CD14-positive monocyte (primary cell): ENCODE measurements at regions not wholly inside any gene's neighbourhood (a gene's known extent, or its start where the extent isn't known, plus 50 kb on each side); places are given as distances from the start of the nearest gene placed in this dataset.

Source experiments
- DNase-seq, 3 donors: peaks; one replicate each; pipeline ENCODE4 v3.0.0-alpha.2; 2011 to 2022
- H2AFZ ChIP-seq: 2 replicates; pipeline ENCODE4 v1.6.0; 2012; ENCODE audit warnings: mild to moderate bottlenecking, low read depth, low read length, inconsistent platforms; ENCODE audit not compliant: insufficient read depth, poor library complexity, severe bottlenecking
- H3K27ac ChIP-seq, 2 donors: 1 replicate in 1 of 2; 2 replicates in 1 of 2; pipeline ENCODE4 v1.5.1; 2012 to 2013; ENCODE audit warnings: low read length in 2 of 2, control low read depth in 1 of 2, inconsistent platforms in 1 of 2, low read depth in 1 of 2, mild to moderate bottlenecking in 1 of 2
- H3K27me3 ChIP-seq, 2 donors: one replicate each; pipeline versions ENCODE4 v1.6.0 to v1.6.1; 2011 to 2013; ENCODE audit warnings: low read length in 2 of 2; ENCODE audit not compliant: control insufficient read depth in 2 of 2, insufficient read depth in 2 of 2
- H3K36me3 ChIP-seq, 2 donors: replicated peaks in 1 of 2; 1 replicate in 1 of 2; 2 replicates in 1 of 2; pipeline versions ENCODE4 v1.5.1 to v1.6.1; 2012 to 2013; ENCODE audit warnings: low read length in 2 of 2, control low read depth in 1 of 2, inconsistent platforms in 1 of 2, mild to moderate bottlenecking in 1 of 2; ENCODE audit not compliant: insufficient read depth in 2 of 2, control insufficient read depth in 1 of 2
- H3K4me1 ChIP-seq, 2 donors: 1 replicate in 1 of 2; 2 replicates in 1 of 2; pipeline versions ENCODE4 v1.5.1 to v1.6.1; 2012 to 2013; ENCODE audit warnings: low read length in 2 of 2, control low read depth in 1 of 2, inconsistent platforms in 1 of 2, mild to moderate bottlenecking in 1 of 2, moderate library complexity in 1 of 2; ENCODE audit not compliant: insufficient read depth in 2 of 2, control insufficient read depth in 1 of 2
- H3K4me2 ChIP-seq: replicated peaks from 2 replicates; pipeline ENCODE3; 2012; ENCODE audit warnings: low read length, moderate library complexity, mild to moderate bottlenecking; ENCODE audit not compliant: poor library complexity, severe bottlenecking; ENCODE audit errors: extremely low read depth
- H3K4me3 ChIP-seq, 3 experiments: fragments of 200-600 bp in 1 of 3; sonication (generic) in 1 of 3; replicated peaks in 1 of 3; 1 replicate in 2 of 3; 2 replicates in 1 of 3; pipeline ENCODE4 v1.5.1; 2011 to 2013; ENCODE audit warnings: low read length in 3 of 3, mild to moderate bottlenecking in 3 of 3, control low read depth in 2 of 3, low read depth in 2 of 3, inconsistent platforms in 1 of 3, moderate library complexity in 1 of 3
- H3K79me2 ChIP-seq: 2 replicates; pipeline ENCODE4 v1.6.0; 2012; ENCODE audit warnings: mild to moderate bottlenecking, control low read depth, inconsistent platforms, low read length, moderate library complexity; ENCODE audit not compliant: insufficient read depth
- H3K9ac ChIP-seq: 2 replicates; pipeline ENCODE4 v1.6.0; 2017; ENCODE audit warnings: low read length, mild to moderate bottlenecking; ENCODE audit not compliant: insufficient read depth, poor library complexity, severe bottlenecking
- H3K9me3 ChIP-seq, 2 donors: replicated peaks in 1 of 2; 1 replicate in 1 of 2; 2 replicates in 1 of 2; pipeline versions ENCODE4 v1.5.1 to v1.6.1; 2012 to 2013; ENCODE audit warnings: low read length in 2 of 2, control low read depth in 1 of 2; ENCODE audit not compliant: control insufficient read depth in 1 of 2, insufficient read depth in 1 of 2
- H4K20me1 ChIP-seq: 2 replicates; pipeline ENCODE4 v1.6.0; 2012; ENCODE audit warnings: mild to moderate bottlenecking, low read length, control low read depth, moderate library complexity; ENCODE audit not compliant: insufficient read depth
- H3K27ac Mint-ChIP-seq, 7 donors: one replicate each; pipeline ENCODE4 v1.8.0; 2020; ENCODE audit warnings: mild to moderate bottlenecking in 7 of 7, mixed read lengths in 7 of 7, moderate library complexity in 6 of 7, inconsistent platforms in 2 of 7
- H3K27me3 Mint-ChIP-seq, 3 donors: one replicate each; pipeline ENCODE4 v1.8.0; 2021 to 2022; ENCODE audit warnings: low read depth in 3 of 3, mild to moderate bottlenecking in 3 of 3, mixed read lengths in 3 of 3, moderate library complexity in 3 of 3, inconsistent platforms in 1 of 3
- H3K36me3 Mint-ChIP-seq, 2 donors: one replicate each; pipeline ENCODE4 v1.8.0; 2020; ENCODE audit warnings: mixed read lengths in 2 of 2, inconsistent platforms in 1 of 2, mild to moderate bottlenecking in 1 of 2
- H3K4me1 Mint-ChIP-seq: one replicate; pipeline ENCODE4 v1.8.0; 2020; ENCODE audit warnings: mild to moderate bottlenecking, mixed read lengths
- H3K4me3 Mint-ChIP-seq, 2 donors: one replicate each; pipeline ENCODE4 v1.8.0; 2020; ENCODE audit warnings: mild to moderate bottlenecking in 2 of 2, mixed read lengths in 2 of 2, moderate library complexity in 1 of 2
- H3K9me3 Mint-ChIP-seq, 7 donors: one replicate each; pipeline ENCODE4 v1.8.0; 2020 to 2022; ENCODE audit warnings: mixed read lengths in 7 of 7, mild to moderate bottlenecking in 6 of 7, moderate library complexity in 6 of 7, inconsistent platforms in 2 of 7
- WGBS: methylation state at CpG from one replicate; pipeline ENCODE4 v1.1.5; 2013; ENCODE audit warnings: missing lambda C conversion rate; ENCODE audit not compliant: insufficient coverage; 5-methylcytosine and 5-hydroxymethylcytosine counted together
- intact Hi-C, 2 donors: fragments of 100-400 bp; cut with micrococcal nuclease; formaldehyde crosslinking; loops; one replicate each; pipeline versions ENCODE4 v1.15.0 to v1.15.1; 2023
- TF ChIP-seq, protein P1 (sequence below): fragments of 200-600 bp; IDR thresholded peaks from one replicate; pipeline ENCODE4 v1.8.0; 2022; ENCODE audit warnings: antibody characterized with exemption, mild to moderate bottlenecking

DNA sequence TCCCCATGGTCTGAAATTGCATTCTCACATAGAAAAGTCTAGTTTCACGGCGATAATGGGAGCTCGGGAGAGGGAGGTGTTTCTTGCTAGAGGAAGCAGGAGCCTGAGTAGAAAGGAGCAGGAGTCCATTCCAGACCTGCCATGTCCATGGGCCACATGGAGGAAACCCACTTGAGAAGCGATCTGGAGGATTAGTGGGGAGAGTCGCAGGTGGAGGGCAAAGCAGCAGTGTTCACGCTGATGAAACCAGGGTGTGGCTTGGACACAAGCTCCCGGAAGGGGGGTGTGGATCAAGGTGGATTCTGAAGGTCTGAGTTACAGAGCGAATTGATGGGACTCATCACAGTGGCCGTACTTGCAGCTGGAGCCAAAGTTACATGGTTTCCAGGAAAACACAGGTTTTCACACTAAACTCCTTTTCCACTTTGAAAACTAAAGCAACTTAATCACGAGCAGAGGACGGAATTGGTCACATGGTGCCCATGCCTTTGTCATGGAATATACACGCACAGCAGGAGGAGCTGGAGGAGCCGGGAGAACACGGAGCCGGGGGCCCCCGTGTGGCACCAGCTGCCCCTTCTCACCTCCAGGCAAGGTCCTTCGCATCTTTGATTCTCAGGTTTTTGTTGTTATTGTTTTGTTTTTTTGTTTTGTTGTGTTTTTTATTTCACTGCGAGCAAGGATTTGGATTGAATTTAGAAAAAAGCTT lies 255.1 kb upstream of the MYT1L start:
- no peak overlapping the region for H2AFZ ChIP-seq
- H3K9me3 ChIP-seq: peaks cover 0 to 11% of the 10 kb centered on the region in 2 donors
- Mint-ChIP-seq H3K4me1 (no peaks in the 10 kb centered on the region), H3K27ac (no peak overlapping the region), H3K27me3 (peaks cover 3 to 4% (median 4%) of the 10 kb centered on the region in 3 donors), H3K4me3 (no peak overlapping the region), H3K36me3 (no peaks in the 10 kb centered on the region), H3K9me3 (peaks cover 0 to 13% (median 4%) of the 10 kb centered on the region in 7 donors)
- H3K4me2 ChIP-seq: no peak overlapping the region
- no peaks in the 10 kb centered on the region for H3K4me1 ChIP-seq
- TF ChIP-seq, protein P1, sequence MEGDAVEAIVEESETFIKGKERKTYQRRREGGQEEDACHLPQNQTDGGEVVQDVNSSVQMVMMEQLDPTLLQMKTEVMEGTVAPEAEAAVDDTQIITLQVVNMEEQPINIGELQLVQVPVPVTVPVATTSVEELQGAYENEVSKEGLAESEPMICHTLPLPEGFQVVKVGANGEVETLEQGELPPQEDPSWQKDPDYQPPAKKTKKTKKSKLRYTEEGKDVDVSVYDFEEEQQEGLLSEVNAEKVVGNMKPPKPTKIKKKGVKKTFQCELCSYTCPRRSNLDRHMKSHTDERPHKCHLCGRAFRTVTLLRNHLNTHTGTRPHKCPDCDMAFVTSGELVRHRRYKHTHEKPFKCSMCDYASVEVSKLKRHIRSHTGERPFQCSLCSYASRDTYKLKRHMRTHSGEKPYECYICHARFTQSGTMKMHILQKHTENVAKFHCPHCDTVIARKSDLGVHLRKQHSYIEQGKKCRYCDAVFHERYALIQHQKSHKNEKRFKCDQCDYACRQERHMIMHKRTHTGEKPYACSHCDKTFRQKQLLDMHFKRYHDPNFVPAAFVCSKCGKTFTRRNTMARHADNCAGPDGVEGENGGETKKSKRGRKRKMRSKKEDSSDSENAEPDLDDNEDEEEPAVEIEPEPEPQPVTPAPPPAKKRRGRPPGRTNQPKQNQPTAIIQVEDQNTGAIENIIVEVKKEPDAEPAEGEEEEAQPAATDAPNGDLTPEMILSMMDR: no peak
- H3K4me3 ChIP-seq: no peak overlapping the region
- no peaks in the 10 kb centered on the region for H3K79me2 ChIP-seq
- H4K20me1 ChIP-seq: no peaks in the 10 kb centered on the region
- no peak overlapping the region for H3K27ac ChIP-seq
- no peaks in the 10 kb centered on the region for H3K27me3 ChIP-seq
- 94% methylated on average over 10 of the region's 18 CpGs for WGBS
- no peak for DNase-seq
- H3K9ac ChIP-seq: no peak overlapping the region
- intact Hi-C loops: no loop called here
- no peaks in the 10 kb centered on the region for H3K36me3 ChIP-seq

DNA sequence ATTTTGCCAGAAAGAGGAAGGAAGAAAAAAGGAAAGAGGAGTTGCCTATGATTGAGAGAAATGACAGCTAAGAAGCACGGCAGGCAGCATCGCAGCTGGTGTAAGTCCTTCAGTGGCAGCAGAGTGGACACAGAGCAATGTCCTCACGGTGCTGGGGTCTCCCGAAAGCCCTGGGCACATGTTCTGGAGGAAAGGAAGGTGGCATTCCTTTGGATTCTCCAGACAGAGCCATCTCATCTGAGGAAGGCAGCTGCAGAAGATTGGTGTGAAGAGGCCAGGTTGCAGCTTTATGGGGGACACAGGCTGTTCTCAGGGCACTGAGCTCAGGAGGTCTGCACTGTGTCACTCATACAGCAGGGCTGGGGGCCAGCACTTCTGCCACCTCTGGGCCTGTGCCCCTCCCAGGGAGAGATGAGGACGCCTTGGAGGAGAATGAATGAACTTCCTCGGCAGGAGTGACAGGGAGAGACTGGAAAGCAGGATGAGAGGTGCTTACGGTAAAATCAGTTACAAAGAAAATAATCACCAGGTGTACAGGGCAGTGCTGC lies 252.0 kb upstream of the MYT1L start:
- TF ChIP-seq, protein P1: no peak
- no peaks in the 10 kb centered on the region for H3K36me3 Mint-ChIP-seq
- no peak overlapping the region for H2AFZ ChIP-seq

More for the DNA sequence above, 252.0 kb upstream of the MYT1L start:
- no peaks in the 10 kb centered on the region for H3K27me3 ChIP-seq
- no peak overlapping the region for H3K9ac ChIP-seq
- no peak overlapping the region for H3K4me3 ChIP-seq
- H3K27ac ChIP-seq: no peak overlapping the region
- Mint-ChIP-seq H3K27ac (no peak overlapping the region), H3K9me3 (peaks cover 0 to 5% (median 2%) of the 10 kb centered on the region in 7 donors), H3K27me3 (peaks cover 3 to 6% (median 4%) of the 10 kb centered on the region in 3 donors), H3K4me1 (no peaks in the 10 kb centered on the region), H3K4me3 (no peak overlapping the region)
- H3K36me3 ChIP-seq: no peaks in the 10 kb centered on the region
- H3K79me2 ChIP-seq: no peaks in the 10 kb centered on the region
- H3K4me1 ChIP-seq: no peaks in the 10 kb centered on the region
- intact Hi-C loops: no loop called here
- H4K20me1 ChIP-seq: no peaks in the 10 kb centered on the region
- peaks cover 0 to 2% of the 10 kb centered on the region in 2 donors for H3K9me3 ChIP-seq
- no peak for DNase-seq
- H3K4me2 ChIP-seq: no peak overlapping the region
- WGBS: 64% methylated on average over 7 of the region's 7 CpGs
